Neural cell (in vitro differentiated cells): ENCODE measurements at regions not wholly inside any gene's neighbourhood (a gene's known extent, or its start where the extent isn't known, plus 50 kb on each side); places are given as distances from the start of the nearest gene placed in this dataset.

Experiments
- H2AFZ ChIP-seq: fragments of 200-600, 300-800 bp; sonication (generic), shearing (Covaris generic); 2 replicates; pipeline ENCODE4 v1.6.0; 2014; ENCODE audit warnings: low read depth, mild to moderate bottlenecking, antibody characterized with exemption, low read length, moderate library complexity
- H3F3A ChIP-seq: fragments of 200-600 bp; shearing (Covaris generic); 2 replicates; pipeline ENCODE4 v1.6.1; 2016; ENCODE audit warnings: mild to moderate bottlenecking, moderate library complexity, mixed read lengths, antibody characterized with exemption, low read length; ENCODE audit not compliant: insufficient read depth, poor library complexity, severe bottlenecking
- H3K27ac ChIP-seq: fragments of 200-600, 300-800 bp; sonication (generic), shearing (Covaris generic); 2 replicates; pipeline ENCODE4 v1.5.1; 2014; ENCODE audit warnings: mild to moderate bottlenecking, low read length, moderate library complexity
- H3K27me3 ChIP-seq: fragments of 300-800, 200-600 bp; sonication (generic), shearing (Covaris generic); 2 replicates; pipeline ENCODE4 v1.6.0; 2014; ENCODE audit warnings: mild to moderate bottlenecking, low read depth, low read length, moderate library complexity; ENCODE audit not compliant: insufficient read depth
- H3K36me3 ChIP-seq: fragments of 300-800, 200-600 bp; sonication (generic), shearing (Covaris generic); 2 replicates; pipeline ENCODE4 v1.5.1; 2014; ENCODE audit warnings: mild to moderate bottlenecking, antibody characterized with exemption, low read length, moderate library complexity; ENCODE audit not compliant: insufficient read depth
- H3K4me2 ChIP-seq: fragments of 300-800, 200-600 bp; sonication (generic), shearing (Covaris generic); 2 replicates; pipeline ENCODE4 v1.6.0; 2014; ENCODE audit warnings: mild to moderate bottlenecking, low read length
- H3K4me3 ChIP-seq: fragments of 300-800, 200-600 bp; sonication (generic), shearing (Covaris generic); 2 replicates; pipeline ENCODE4 v1.5.1; 2014; ENCODE audit warnings: mild to moderate bottlenecking, low read length, moderate library complexity
- H3K79me2 ChIP-seq: fragments of 200-600 bp; shearing (Covaris generic); replicated peaks from 2 replicates; pipeline ENCODE4 v1.6.0; 2014; ENCODE audit warnings: mild to moderate bottlenecking, low read length, moderate library complexity; ENCODE audit not compliant: insufficient read depth
- H3K9ac ChIP-seq: fragments of 300-800, 200-600 bp; sonication (generic), shearing (Covaris generic); 2 replicates; pipeline ENCODE4 v1.6.1; 2016; ENCODE audit warnings: mild to moderate bottlenecking, low read length, mixed read lengths
- H3K9me2 ChIP-seq: fragments of 200-600 bp; shearing (Covaris generic); 2 replicates; pipeline ENCODE4 v1.6.1; 2016; ENCODE audit warnings: mild to moderate bottlenecking, low read length, mixed read lengths; ENCODE audit not compliant: insufficient read depth
- H3K9me3 ChIP-seq: fragments of 200-600, 300-800 bp; sonication (generic), shearing (Covaris generic); 2 replicates; pipeline ENCODE4 v1.6.1; 2016; ENCODE audit warnings: mild to moderate bottlenecking, mixed run types, low read length, moderate library complexity, mixed read lengths
- H4K20me1 ChIP-seq: fragments of 200-600 bp; shearing (Covaris generic); 2 replicates; pipeline ENCODE4 v1.6.1; 2016; ENCODE audit warnings: mild to moderate bottlenecking, mixed run types; ENCODE audit not compliant: insufficient read depth
- CTCF ChIP-seq: fragments of 450-650 bp; IDR thresholded peaks from 2 replicates; pipeline ENCODE4 v1.5.1; 2014; ENCODE audit warnings: antibody characterized with exemption, mild to moderate bottlenecking, moderate library complexity; ENCODE audit not compliant: poor library complexity, severe bottlenecking
- EP300 ChIP-seq: fragments of 450-650 bp; conservative IDR thresholded peaks from 2 replicates; pipeline ENCODE4 v1.6.1; 2014; ENCODE audit warnings: antibody characterized with exemption, mild to moderate bottlenecking, moderate library complexity; ENCODE audit not compliant: poor library complexity, severe bottlenecking
- EZH2 ChIP-seq: fragments of 200-600, 300-800 bp; shearing (Covaris generic), sonication (generic); IDR thresholded peaks from 2 replicates; pipeline ENCODE4 v1.6.1; 2014; ENCODE audit warnings: antibody characterized with exemption, low read length, borderline replicate concordance, mild to moderate bottlenecking; ENCODE audit not compliant: insufficient read depth, poor library complexity, severe bottlenecking
- MXI1 ChIP-seq: fragments of 450-650 bp; conservative IDR thresholded peaks from 2 replicates; pipeline ENCODE4 v1.6.1; 2014; ENCODE audit warnings: antibody characterized with exemption, mild to moderate bottlenecking; ENCODE audit not compliant: poor library complexity, severe bottlenecking
- POLR2AphosphoS5 ChIP-seq: IDR thresholded peaks from 2 replicates; pipeline ENCODE4 v1.6.1; 2012
- RAD21 ChIP-seq: fragments of 450-650 bp; conservative IDR thresholded peaks from 2 replicates; pipeline ENCODE4 v1.6.1; 2014; ENCODE audit warnings: antibody characterized with exemption, mild to moderate bottlenecking, moderate library complexity
- REST ChIP-seq: IDR thresholded peaks from 2 replicates; pipeline ENCODE4 v1.6.1; 2012; ENCODE audit warnings: borderline replicate concordance
- SMC3 ChIP-seq: fragments of 450-650 bp; conservative IDR thresholded peaks from 2 replicates; pipeline ENCODE4 v1.6.1; 2014; ENCODE audit warnings: antibody characterized with exemption, mild to moderate bottlenecking, moderate library complexity; ENCODE audit not compliant: poor library complexity
- TAF1 ChIP-seq: IDR thresholded peaks from 2 replicates; pipeline ENCODE4 v1.6.1; 2012; ENCODE audit warnings: low read depth

- Histone ChIP-seq H3K4me2 (no peak overlapping the region), H3K36me3 (no peaks in the 10 kb centered on the region), H3K27ac (no peak overlapping the region), H3K27me3 (no peaks in the 10 kb centered on the region), H2AFZ (no peak overlapping the region), H3K79me2 (no peaks in the 10 kb centered on the region), H4K20me1 (no peaks in the 10 kb centered on the region), H3F3A (no peaks in the 10 kb centered on the region), H3K9me2 (no peaks in the 10 kb centered on the region), H3K9ac (no peak overlapping the region), H3K4me3 (no peak overlapping the region), H3K9me3 (no peaks in the 10 kb centered on the region)
- TF ChIP-seq REST (no peak), POLR2AphosphoS5 (no peak), EP300 (no peak)
Measured at GRCh38 chr3:84891851-84892250, 66.9 kb upstream of the CADM2 start.

GRCh38 chr3:84893211-84893610 is 65.6 kb upstream of the CADM2 start:
- H3K4me3 ChIP-seq: no peak overlapping the region
- no peak overlapping the region for H3K27ac ChIP-seq
- no peaks in the 10 kb centered on the region for H3K79me2 ChIP-seq
- H3K36me3 ChIP-seq: no peaks in the 10 kb centered on the region
- H3K4me2 ChIP-seq: no peak overlapping the region
- H2AFZ ChIP-seq: no peak overlapping the region
- no peaks in the 10 kb centered on the region for H3K9me2 ChIP-seq
- TF ChIP-seq SMC3 (no peak), TAF1 (no peak), EP300 (no peak)
- no peaks in the 10 kb centered on the region for H4K20me1 ChIP-seq
- no peaks in the 10 kb centered on the region for H3K27me3 ChIP-seq
- no peak overlapping the region for H3K9ac ChIP-seq
- H3F3A ChIP-seq: no peaks in the 10 kb centered on the region
- peaks cover 3% of the 10 kb centered on the region for H3K9me3 ChIP-seq

GRCh38 chr3:84904212-84904611 is 54.6 kb upstream of the CADM2 start:
- Histone ChIP-seq H3K27me3 (no peaks in the 10 kb centered on the region), H3K36me3 (no peaks in the 10 kb centered on the region), H3K4me3 (no peak overlapping the region), H2AFZ (no peak overlapping the region), H3K79me2 (no peaks in the 10 kb centered on the region), H3K9me2 (no peaks in the 10 kb centered on the region), H3K27ac (no peak overlapping the region), H4K20me1 (no peaks in the 10 kb centered on the region), H3F3A (no peaks in the 10 kb centered on the region), H3K9me3 (no peaks in the 10 kb centered on the region), H3K9ac (no peak overlapping the region), H3K4me2 (no peak overlapping the region)
- TF ChIP-seq RAD21: no peak
- TF ChIP-seq EZH2: no peak
- no peak for TF ChIP-seq TAF1
- no peak for TF ChIP-seq EP300
- no peak for TF ChIP-seq SMC3
- no peak for TF ChIP-seq MXI1
- TF ChIP-seq POLR2AphosphoS5: no peak
- no peak for TF ChIP-seq CTCF
- TF ChIP-seq REST: no peak
